ENCODE measurements at regions not wholly inside any gene's neighbourhood (a gene's known extent, or its start where the extent isn't known, plus 50 kb on each side); places are given as distances from the start of the nearest gene placed in this dataset.

DNA sequence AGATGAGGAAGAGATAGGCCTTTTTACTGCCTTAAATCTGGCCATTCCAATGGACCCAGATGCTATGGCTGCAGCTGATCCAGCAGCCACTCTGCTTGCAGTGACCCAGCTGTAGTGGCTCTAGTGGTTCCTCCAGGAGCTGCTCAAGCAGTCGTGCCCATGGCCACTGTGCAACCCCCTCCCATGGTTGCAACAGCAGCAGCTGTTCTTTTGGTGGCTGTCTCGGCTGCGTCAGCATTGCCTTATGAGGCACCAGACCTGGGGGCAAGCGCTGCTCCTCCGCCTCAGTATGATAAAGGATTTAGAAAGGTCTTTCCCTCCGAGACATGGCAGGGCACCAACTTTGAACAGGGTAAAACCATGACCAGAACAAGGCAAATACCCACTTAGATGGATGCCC lies 384.9 kb upstream of the DCC start:
- no peak for DNase-seq

DNA sequence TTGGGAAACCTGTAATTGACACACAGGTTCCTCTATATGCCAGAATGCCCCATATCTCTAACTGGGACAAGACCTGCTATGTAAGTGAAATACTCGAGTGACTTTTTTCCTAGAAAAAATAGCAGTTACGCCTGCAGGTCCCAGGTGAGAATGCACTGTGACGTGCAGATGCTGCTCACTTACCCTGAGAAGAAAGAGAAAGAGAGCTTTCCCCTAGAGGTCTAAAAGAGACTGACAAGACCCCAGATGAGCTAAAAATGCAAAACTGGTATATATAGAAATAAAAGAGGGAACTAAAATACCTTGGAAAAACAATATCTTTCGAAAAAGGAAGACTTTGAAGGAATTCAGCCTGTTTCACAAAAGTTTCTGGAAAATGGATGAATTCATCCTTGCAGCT lies 383.0 kb upstream of the DCC start:
- DNase-seq, result no peak

DNA sequence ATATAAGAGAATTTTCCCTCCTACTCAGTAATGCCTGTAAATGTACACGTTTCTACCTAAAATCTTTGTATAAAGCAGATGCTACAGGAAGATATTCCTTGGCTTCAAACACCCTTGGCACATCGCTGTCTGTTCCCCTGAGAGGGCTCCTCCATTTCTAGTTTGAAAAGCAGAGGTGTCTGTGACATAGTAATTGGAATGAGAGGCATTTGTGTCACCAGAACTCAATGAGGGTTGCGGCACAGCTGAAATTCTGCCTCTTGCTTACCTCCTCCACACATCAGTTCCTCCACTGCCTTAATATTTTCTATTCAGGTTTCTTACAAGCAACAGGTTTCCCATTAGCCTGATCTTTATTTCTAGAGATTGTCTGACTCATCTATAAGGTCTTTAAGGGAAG lies 359.9 kb upstream of the DCC start:
- DNase-seq, result no peak

DNA sequence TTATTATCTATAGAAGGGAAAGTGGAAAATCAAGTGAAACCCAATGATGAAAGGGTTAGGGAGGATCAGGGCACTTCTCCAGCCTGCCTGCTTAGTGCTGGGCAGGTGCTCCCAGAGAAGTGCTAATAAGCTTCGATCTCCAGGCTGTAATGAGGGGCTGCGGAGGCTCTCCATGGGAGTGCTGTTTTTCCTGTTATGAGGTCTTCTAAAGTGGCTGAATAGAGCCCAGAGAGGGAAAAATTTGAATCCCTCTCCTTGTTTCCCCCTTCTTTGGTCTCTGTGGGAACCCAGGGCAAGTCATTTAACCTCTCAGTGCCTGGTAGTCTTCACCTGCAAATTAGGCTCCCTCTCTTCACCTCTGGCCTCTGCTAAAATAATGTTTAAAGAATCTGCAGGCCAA lies 351.7 kb upstream of the DCC start:
- no peak for DNase-seq

DNA sequence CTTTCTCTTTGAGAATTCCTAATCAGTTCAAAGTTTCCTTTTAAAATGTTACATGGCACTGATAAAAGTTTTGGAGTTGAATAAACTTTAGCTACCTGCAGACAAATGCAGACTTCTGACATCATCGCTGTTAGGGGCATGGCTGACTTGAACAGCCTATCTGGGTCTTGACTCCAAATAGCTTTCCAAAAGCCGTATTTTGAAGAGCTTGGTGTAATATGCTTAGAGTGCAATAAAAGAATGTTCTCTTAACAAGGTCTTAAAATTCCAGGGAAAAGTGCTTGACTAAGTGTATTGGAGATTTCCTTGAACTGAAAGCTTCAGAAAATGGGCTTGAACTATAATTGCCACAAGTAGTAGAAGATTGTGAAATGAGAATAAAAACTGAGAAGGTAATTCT lies 342.9 kb upstream of the DCC start:
- no peak for DNase-seq

DNA sequence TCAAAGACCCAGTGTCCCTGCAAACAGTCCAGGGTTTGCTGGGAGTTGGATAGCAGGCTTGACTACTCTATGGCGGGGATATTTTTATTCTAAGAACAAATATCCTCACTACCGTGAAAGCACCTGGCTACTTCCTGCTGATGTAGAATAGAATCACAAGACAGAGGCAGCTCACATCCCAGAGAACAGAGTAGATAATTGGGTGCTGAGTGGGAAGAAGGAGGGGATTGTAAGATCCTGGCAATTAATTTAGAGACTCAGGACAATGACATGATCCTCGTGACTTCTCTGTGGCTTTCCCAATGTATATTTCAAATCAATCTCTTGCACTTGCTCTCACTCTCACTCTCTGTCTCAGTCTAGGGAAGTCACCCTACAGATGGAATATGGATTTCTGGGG lies 341.9 kb upstream of the DCC start:
- no peak for DNase-seq

DNA sequence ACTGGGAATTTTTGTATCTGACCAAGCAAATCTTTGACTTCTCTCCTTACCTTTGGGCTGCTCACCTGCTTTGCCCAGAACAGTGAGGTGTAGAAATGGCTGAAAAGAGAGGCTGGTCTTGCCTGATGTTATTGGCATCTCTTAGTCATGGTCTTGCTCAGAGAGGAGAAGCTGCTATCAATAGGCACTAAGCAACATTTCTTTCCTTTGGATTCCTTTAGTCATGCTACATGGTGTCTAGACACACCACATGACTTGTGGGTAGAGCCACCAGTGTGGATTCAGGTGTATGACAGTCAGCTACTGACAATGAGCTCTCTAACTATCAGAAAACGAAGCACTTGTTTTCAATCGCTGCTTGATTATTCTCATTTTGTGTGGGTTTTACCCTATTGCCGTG lies 341.3 kb upstream of the DCC start:
- no peak for DNase-seq

DNA sequence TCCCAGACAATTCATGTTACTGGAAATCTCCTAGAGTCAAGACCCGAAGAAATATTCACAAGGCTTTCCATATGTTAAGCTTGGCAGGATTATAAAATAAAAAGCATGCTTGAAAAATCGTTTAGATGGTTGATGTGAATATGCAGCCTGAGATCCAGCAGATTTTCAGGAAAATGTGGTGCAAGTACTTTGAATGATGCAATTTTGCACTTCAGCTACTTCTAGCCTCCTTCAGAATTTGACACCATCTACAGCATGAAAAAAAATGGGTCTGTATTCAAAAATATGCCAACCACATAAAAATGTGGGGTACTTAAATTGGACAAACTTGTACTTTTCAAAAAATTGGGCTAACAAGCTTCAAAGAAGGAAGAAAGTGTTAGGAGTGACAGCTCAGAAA lies 340.6 kb upstream of the DCC start:
- no peak for DNase-seq

DNA sequence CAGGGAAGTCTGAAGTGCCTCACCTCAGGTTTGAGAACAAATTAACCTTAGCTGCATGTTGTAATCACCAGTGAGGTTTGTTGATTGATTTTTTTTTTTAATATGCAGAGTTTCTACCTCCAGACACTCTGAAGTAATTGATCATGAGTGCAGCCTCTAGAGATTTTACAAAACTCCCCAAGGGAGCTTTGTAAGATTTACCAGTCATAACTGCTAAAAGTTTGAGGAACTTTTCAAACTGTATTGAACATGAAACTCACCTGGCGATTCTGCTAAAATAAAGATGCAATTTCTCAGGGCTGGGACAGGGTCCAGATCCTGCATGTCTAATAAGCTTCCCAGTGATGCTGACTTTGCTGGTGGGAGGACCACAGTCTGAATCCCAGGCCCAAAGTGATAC lies 339.6 kb upstream of the DCC start:
- DNase-seq, result no peak

DNA sequence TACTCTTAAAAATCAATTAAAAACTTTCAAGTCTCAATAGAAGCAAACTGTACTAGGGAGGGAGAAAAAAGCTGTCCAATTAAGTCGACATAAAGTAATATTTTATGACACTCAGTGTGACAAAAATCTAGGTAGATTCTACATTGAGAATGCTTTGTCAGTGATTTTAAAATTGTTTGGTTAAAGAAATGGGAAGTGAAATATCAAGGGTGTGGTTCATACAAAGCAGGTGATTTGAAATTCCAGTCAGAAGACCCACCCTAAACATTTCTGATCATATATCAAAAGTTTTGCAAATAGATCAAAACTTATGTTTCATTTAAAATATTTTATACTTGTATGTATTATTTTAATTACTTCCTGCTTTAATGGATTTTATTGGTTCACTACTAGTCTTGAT lies 338.9 kb upstream of the DCC start:
- DNase-seq, result no peak

DNA sequence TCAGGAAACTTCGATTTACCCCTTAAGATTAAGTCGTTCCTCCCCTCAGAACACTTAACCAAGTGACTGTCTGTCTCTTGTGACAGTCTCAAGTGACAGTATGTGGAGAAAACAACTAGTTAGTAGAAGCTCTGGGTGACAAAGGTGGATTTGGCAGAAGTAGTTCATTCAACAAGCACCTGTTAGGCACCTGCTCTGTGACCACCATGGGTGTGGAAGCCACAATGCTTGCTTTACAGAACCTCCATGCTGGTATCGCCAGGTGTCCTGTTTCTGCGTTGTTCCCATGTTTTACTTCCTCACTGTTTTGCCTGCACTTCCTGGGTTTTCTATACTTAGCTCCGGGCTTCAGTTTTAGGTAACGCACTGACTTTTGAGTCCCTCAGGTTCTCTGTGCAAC lies 337.4 kb upstream of the DCC start:
- no peak for DNase-seq

DNA sequence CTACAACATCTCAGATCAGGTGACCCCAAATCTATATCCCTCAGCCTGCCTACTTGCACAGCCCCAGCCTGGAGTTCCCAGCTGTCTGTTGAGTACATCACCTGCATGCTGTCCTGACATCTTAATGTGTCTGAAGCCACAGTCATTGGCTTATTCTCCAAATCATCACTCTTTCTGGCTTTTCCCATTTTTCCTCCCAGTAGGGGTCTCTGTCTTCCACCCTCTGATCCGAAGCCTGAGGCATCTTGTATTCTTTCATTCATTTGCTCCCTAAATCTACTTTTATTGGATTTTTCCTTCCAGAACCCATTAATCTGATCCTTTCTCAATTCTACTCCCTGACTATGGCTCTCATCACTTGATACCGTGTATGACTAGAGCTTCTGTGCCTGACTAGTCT lies 332.9 kb upstream of the DCC start:
- DNase-seq, result no peak

DNA sequence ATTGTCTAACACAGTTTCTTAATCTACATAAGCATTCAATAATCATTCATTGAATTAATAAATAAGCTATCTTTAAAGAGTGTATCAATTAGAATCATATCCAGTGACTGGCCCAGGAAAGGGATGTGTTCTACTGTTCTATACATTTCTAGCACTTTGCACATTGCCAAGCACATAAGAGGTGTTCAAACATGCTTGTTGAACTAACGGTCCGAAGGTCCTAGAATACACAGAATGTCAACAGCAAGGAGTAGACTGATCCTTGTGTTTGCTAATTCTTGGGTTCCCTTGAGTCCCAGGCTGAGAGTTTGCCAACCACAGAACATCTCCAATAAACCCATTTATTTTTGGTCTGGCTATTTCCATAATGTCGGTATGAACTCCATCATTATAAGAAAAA lies 331.7 kb upstream of the DCC start:
- DNase-seq, result no peak

DNA sequence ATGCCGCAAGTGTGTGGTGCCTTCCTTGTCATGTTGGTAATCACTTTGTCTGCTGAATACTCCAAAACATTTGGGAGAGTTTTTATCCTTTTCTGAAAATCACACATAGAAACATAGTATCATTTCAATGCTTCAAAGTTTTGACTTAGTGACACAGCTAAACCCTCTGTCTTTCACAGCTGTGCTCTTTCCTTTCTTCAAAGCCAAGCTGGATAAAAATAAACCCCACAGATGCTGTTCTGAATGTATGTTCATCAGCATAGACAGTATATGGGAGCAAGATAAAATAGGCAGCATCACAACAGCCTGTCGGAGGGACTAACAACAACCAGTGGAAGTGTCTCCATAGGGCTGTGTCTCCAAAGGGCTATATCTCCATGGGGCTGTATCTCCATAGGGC lies 331.3 kb upstream of the DCC start:
- DNase-seq, result no peak

DNA sequence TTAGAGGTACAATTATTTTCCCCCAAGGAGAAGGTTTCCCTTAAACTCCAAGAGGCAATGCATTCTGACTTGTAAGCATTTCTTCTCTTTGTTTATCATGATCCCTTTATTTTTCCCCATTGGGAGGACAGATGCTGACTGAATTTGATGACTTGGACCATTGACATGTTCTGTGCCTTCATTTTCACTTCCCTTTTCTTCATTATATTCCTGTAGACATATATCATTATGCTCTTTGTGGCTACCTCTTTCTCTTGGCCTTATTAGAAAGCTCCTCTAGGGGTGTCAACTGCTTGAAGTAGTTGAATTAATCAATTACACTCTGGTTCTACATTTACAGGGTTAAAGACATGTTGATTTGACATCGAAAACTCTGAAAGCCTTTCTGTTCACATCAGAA lies 330.0 kb upstream of the DCC start:
- DNase-seq, result no peak

DNA sequence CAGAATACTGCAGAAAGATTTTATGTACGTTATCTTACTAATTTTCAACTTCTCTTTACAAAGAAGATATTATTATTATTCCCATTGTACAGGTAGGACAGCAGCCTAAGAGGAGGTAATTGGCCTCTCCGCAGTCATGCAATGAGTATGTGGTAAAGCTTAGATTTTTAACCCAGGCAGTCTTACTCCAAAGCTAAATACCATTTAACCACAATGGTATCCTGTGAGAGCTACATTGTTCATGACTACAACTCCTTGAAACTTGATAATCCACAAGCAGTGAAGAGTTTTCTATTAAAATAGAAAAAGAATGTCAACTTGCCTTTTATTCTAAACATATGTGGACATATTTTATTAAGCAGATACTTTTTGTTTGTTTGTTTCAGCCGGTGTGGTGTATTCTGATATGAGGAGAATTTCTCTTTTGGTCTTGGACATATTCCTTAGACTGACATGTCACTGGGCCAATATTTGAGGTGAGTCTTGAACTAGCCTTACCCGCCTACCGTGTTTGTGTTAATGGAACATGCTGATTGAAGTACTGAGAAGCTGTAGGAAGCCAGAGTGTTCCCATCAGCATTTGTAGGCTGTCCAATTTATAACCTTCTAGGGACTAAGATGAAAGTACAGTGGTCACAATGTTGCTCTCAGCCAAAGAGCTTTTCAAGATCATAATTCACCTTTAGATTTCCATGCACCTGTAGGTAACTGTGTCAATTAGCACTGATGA lies 293.9 kb upstream of the DCC start:
- DNase-seq, result no peak

DNA sequence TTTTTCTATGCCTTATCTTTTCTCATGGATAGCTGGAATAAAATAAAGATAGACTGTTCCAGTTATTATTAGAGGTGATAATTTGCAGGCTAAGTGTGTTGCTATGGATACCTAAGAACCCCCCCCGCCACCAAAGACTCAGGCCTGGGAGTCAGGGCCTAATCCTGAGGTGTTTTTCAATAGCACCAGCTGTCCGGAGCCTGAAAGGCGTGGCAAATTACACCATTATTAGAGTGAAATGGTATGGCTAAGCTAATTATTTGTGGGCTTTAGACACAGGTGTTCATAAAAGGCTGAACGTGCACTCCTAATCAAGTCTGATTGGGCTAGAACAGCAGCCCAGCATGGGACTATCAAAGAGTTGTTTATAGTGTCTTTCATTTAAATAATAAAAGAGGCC lies 293.2 kb upstream of the DCC start:
- DNase-seq, result no peak

DNA sequence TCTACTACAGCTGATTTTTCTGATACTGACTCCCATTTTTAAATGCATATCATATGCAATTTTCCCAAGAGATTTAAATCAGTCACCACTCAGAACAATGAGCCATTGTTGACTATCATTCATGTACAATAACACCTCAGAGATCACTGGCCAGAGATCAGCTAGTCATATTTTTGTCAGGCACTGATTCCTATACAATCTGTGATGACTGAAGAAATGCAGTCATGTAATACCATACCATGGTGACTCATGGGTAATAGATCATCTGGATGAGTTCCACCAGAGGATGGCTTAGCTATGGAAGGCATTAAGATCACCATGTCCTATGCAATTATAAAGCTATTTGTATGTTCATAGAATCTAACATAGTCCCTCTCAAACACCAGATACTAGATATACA lies 285.7 kb upstream of the DCC start:
- no peak for DNase-seq

DNA sequence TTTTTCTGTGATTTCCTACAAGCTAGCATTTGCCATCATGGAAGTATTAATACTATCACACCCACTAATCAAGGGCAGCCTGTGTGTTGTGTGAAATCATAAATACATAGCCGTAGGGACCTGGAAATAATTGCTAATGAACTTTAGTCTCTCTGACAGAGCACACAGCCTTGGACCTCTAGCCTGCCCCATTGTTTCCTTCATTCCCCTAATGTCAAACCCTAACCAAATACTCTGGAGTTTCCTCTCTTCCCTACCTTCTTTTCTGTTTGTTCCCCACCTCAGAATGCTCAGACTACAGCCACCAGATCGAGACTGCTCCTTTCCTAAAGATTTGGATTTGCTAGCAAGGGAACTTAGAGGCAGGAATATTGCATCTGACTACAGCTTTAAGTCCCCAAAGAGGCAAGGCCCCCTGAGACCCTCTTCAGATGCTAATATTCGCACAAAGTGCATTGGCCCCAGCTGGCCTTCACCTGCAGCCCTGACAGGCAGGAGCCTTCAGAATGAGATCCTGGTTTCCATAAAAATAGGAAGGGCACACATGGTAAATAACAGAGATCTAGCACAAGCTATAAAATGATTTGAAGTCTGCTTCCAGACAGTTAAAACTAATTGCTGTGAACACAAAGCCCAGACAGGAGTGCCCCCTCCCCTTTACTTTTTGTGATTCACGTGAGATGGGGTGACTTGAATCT lies 279.2 kb upstream of the DCC start:
- no peak for DNase-seq

DNA sequence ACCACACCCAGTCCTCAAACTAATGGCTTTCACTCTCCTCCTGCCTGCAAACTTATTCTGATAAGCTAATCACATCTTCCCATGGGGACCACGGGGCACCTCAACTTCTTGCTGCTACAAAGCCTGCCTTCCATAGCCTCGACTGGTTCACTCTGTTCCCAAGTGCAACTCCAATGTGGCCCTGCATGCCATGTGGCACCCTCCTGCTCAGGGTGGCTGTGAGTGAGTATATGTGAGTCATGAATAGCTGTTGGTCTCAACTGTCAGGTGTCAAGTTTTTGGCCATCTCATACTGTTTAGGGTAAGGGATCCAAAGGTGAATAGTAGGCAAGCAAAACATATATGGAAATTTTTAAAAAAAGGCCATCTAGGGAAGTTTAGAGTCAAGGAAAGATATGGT lies 276.1 kb upstream of the DCC start:
- no peak for DNase-seq

DNA sequence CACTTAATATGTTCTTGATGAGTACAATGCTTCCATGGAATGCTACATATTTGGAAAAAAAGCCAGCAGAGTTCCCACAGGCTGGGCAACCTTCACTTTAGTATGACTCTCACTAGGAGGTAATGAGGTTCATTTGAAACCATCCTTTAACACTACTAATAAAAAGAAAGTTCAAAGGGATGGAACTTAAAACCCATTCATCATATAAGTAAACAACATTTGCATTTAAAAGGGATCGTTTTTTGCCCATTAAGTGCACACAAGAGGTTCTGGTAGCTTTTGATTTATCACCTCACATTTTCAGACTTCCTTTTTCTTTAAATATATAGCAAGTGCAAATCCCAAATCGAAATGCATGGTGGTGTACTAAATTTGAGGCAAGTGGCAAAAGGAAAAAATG lies 270.8 kb upstream of the DCC start:
- DNase-seq, result no peak

DNA sequence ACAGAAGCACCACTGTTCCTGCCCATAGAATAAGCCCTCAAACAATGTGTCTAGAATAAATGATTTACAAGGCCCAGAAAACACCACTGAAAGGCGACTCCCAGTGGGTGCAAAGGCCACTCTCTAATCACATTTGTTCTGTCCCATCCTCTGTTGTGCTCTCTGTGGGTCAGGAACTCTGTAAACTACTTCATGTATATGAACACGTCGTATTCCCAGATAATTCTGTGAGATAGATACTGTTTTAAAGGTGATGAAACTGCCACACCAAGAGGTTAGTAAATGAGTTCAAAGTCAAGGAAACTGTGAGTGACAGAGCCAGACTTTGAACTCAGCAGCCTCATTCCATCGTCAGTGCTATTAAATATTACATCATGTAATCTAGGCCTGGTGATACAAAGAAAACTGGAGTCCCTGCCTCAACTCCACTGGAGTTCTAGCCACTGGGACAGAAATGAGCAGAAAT lies 269.7 kb upstream of the DCC start:
- no peak for DNase-seq

DNA sequence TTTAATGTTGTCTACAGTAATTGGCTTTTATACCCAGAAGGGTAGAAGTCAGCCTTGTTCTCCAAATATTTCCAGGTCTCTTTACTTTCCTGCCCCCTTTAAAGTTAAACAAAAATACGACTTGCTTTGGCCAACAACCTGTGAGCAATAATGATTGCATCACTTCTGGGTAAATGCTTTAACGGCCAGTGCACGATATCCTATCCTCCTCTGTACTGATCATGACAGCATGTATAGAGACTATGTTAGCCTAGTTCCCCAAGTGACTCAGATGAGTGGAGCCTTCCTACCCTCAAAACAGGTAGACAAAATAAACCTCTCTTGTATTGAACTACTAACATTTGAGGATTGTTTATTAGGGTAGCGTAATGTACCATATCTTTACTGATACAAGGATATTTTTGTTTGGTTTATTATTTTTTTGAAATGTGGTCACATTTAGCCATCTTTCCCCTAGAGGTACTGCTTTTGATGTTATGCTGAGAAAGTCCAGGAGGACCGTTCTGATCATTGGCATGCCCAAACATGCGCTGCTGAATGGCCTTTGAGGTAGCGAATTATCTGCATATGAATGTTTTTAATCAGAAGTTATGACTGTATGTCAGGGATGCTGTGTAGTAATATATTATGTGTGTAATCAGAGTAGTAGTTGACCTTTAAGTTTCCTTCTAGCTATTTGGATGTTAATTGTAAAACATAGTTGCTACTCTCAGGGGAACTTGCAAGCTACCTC lies 262.6 kb upstream of the DCC start:
- no peak for DNase-seq

DNA sequence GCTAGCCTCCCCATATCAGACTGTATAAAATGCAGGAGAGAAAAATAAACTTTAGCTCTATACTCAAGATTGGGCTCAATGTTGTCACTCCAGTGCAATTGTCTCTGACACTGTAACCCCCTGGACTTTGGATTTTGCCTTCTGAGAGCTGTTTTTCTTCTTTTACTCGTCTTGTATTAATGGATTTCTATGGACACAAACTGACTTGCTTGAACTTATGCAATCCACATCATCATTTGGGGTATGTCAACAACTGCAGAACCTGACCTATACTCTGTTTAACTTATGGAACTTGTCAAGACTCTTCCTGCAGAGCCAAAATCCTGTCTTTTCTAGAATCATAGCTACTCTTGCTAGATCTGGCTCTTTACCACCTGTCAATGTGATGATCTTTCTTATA lies 257.8 kb upstream of the DCC start:
- DNase-seq, result no peak

All from CD4-positive, alpha-beta T cell treated with Interleukin-1 beta for 1 hour (primary cell).